NCI-H524 (cell line): ENCODE measurements at regions not wholly inside any gene's neighbourhood (a gene's known extent, or its start where the extent isn't known, plus 50 kb on each side); places are given as distances from the start of the nearest gene placed in this dataset.

Source experiments
- DNase-seq, 2 experiments: peaks; one replicate each; lab custom pipeline; 2025; lab: John Stamatoyannopoulos, UW

DNA sequence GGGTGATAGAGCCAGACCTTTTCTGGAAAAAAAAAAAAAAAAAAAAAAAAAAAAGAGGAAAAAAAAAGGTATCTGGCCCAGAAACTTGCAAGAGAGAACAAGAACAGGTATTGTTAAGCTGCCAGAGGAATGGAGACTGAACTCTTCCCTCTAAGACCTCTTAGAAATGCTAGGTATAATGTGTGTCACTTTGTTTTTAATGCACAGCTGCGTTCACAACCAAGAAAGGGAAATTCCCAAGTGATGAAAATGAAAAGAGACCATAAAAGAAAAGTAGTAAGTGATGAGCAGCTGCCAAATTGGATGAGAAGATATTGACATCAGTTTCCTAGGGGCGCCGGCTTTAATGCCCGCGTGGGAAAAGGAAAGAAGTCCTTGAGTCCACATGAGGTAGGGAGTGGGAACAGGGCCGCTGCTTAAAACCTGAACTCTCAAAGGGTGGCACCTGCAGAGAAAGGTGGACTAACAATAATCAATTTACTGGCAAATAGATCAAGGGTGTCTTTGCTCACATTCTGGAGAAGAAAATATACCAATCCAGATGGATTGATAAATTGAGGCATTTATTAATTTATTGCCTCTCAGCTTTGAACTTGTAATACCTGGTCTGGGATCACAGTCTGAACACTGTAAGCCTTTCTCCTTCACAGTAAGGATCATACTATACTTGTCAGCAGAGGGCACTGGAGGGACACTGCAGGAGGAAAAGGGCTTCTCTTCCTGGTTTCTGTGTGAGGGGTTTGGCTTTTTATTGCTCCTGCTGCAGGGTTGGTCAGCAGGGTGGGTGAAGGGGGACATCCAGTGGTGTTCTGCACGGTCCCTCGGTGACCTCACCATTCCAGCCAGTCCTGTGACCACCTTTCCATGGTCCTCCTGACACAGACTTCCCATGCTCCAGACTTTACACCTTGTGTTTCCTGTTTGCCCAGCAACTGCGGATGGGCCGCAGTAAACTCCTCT lies 131.6 kb downstream of the AQP9 start:
- DNase-seq: peak; percentile 84 to 92

DNA sequence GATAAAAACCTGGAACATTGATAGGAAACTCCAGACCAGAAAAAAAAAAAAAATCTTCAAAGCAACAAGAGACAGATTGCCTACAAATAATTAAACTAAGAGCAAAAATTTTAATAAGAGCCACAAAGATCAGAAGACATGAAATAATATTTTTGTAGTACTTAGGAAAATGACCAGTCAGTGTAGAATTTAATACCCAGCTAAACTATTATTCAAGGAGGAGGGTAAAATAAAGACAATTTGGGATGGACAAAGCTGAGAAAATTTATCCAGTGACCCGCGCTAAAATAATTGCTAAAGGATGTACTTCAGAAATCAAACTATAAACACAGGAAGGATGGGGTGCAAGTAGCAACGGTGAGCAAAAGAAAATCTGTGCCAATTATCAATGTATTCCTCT lies 133.2 kb downstream of the AQP9 start:
- DNase-seq: no peak

DNA sequence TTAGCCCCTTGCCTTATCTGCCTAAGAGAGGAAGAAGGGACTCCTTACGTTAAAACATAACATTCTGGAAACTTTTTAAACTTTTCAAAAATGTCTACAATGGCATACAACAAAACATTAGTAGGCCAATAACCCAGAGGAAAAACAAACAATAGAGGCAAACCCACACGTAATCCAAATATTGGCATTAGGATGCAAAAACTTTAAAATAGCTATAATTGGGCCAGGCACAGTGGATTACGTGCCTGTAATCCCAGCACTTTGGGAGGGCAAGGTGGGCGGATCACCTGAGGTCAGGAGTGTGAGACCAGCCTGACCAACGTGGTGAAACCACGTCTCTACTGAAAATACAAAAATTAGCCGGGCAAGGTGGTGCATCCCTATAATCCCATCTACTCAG lies 134.9 kb downstream of the AQP9 start:
- DNase-seq: no peak

DNA sequence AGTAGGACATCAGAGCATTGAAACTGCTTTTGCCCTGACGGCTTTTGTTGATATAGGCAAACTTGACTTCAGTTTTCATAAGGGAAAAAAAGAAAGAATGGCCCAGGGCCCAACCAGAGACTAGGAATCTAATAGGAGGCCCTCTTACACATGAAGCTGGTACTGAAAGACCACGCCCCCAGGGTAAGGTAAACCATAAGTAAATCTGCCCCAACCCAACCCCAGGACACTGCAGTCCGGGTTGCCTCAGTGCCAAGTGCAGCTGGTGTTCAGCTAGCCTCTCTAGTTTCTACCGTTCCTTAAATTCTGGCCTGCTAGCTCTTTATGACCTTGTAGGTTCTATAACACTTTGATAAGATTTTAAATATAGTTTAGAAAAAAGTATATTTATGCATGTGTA lies 136.7 kb downstream of the AQP9 start:
- DNase-seq: no peak

DNA sequence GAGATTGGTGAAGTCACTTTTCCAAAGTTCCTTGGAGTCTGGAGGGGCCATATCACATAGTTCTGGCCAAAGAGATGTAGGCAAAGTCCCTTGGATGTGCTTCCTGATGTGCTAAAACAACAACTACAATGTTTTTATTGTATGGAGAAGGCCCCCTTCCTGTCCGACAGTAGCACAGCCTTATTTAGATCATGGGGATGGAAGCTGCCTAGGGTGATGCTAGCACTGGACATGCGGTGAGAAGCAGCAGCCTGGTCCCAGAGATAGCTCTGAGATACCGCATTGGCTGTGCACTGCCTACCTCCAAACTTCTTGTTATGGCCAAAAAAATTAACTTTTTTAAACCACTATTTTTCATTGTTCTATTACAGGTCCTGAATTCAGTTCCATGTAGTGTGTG lies 137.6 kb downstream of the AQP9 start:
- DNase-seq: no peak

DNA sequence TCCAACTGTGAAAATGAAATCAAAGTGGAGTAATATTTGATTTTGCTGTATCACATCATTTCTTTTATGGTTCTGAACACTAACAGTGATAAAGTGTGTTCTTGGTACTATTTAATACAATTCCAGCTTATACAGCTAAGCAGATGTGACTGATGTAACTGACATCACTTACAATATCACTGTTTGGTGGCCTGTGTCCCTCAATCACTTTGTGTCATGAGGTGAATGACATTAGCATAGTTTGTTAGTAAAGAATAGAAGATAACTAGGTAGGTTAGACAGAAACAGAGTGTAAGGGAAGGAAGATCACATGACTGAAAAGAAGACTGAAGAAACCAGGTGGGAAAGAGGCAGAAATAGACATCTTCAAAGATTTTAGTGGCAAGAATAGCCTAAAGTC lies 138.7 kb downstream of the AQP9 start:
- DNase-seq: no peak

DNA sequence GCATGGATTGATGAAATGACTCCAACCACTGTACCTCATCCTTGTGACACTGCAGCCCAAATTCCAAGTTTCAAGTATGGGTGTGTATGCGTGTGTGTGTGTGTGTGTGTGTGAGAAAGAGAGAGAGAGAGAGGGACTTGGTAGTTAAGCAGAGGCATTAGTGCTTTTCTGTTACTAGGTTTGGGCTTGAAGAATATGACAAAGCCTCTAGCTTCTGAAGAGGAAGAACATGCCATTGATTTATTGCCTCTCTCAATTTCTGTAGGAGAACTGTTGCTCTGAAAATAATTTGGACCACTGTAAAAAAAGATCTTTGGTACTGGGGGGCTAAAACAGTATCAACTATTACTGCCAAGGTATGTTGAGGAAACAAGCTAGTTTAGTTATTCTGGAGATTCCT lies 139.2 kb downstream of the AQP9 start:
- DNase-seq: no peak

DNA sequence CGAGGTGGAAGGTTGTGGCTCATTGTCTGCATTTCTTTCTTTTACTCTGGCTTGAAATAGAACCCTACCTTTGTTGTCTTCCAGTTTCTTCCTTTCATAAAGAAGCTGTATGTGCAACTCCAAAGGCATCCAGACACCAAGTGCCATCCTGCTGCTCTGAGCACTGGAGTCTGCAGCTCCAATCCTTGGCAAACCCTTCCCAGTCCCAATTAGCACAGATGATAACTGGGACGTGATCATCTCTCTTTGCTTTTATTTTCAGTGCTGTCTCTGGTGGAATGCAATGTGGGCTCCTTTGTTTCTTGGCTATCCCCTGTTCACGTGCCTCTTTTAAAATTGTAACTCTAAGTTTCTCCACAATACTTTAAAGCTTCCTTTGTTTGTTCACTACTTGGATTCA lies 140.9 kb downstream of the AQP9 start:
- no peak for DNase-seq

DNA sequence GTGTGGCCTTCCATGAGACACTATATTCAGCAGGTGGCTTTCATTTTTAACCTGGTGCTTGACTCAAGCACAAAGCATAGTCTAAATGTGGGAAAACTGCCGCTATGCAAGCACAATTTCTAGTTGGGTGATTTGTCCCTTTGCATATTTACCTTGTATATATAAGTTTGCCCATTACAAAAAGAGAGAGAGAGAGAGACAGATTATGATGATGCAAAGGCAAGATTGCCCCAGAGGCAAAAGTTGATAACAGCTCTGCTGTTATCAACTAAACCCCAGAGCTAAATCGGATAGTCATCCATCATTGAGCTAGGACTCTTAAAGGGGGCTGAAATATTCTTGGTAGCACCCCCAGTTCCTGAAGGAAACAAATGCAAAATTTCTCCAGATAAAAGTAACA lies 141.5 kb downstream of the AQP9 start:
- no peak for DNase-seq

DNA sequence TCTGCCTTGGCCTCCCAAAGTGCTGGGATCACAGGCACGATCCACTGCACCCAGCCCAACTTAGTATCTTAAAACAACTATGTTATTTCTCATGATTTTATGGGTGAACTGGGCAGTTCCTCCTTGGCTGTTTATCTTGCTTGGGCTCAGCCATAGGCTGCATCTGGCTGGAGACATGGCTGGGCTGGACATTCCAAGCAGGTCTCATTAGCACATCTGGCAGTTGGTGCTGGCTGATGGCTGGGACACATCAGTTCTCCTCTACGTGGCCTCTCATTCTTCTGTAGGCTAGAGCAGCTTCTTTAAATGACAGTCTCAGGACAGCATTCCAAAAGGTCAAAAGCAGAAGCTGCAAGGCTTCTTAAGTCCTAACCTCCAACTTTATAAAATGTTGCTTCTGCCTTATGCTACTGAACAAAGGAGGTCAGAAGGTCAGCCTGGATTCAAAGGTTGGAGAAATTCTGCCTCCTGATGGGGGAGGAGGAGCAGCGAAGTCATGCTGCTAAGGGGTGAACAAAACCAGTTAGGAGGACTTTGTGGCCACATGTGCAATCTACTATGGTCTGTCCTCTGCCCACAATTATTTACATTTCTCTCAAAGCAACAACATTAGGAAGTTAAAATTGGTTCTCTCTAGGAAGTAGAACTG lies 144.0 kb downstream of the AQP9 start:
- no peak for DNase-seq

DNA sequence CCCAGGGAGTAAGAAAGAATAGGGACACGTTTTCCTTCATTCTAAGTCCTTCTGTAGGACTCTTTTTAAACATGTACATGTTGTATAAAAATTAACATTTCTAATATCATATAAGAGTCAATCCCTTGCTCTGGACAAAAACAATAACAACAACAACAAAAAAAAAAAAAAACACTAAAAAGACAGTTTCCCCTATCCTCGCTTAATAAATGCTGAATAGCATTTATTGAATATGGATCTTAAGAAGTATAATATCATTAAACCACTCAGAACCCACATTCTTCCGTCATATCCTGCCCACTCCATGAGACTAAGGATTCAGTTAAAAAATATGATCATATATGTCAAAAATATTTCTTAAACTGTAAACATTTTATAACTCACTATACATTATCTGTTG lies 145.1 kb downstream of the AQP9 start:
- no peak for DNase-seq

DNA sequence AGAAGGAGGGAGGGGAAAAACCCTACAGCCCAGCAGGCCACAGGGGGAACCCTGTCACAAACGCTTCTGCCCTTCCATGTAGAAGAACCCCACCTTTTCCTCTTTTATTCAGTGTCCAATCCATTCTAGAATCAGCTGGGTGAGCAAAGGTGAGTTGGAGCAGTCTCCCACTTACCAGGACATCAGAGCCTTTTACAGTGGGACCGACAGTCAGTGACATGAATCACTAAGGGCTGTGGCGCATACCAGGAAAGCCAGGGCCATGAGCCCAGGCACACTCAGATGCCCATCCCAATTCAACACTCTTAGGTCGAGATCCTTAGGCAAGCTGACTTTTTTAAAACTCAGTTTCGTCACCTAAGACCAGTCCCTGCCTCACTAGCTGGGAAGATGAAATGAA lies 146.1 kb downstream of the AQP9 start:
- DNase-seq: no peak

DNA sequence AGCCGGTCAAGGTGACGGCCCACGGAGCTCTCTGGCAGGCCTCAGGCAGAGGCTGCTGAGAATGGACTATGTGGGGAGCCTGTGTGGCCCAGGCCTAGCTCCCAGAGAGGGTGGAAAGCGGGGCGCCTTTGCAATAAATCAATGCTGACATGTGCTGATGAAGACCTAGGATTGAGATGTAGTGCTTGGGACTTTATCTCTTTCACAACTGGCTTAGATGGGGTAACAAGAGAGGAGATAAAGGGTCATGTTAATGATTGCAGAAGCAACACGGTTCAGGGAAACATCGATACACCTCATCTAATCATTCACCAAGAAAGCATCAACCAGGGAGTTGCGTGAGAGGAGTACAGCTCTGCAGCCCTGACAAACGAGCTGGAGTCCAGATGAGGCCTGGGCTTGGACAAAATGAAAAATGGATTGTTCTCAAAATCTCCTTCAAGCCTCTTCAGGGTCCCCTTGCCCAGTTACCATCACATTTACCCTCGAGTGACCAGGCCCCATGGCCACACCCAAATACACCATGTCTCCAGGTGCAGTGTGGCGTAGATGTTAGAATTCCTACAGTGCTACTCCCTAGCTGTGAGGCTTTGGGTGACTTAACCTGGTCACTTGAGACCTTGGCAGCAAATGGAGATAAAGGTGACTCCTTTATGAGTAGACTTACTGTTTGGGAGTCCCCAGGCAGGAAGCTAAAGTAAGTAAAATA lies 146.4 kb upstream of the LIPC start:
- DNase-seq: no peak

DNA sequence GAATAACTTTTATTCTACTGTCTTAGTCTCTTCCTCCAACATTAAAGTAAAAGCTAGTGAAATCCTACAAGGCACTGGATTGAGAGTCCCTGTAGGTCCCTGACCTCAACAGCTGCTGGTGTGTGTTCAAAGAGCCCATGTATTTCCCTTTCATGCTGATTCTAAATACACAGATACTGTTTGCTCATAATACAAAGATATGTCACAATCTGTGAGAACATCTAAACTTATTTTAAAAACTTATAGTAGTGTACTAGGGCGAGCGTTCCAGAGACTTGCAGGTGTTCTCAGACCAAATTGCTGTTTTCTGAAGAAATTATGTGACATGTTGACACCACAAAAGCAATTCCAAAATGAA lies 145.9 kb upstream of the LIPC start:
- DNase-seq: no peak

DNA sequence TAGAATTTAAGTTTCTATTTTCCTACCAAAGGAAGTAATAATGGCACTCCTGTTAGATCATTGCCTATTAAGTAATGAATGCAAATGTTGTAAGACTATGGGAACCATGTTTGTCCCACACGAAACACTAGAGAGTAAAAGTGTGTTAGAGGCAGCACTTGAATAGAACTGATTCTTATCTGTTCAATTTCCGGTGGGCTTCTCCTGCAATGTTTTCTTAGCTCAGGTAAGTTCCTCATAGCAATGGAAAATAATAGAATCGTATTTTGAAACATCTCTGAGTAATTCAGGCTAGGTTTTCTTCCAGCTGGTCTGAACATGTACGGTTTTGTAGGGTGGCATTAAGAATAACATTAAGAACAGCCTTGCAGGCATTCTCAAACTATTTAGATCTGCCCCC lies 145.3 kb upstream of the LIPC start:
- no peak for DNase-seq

DNA sequence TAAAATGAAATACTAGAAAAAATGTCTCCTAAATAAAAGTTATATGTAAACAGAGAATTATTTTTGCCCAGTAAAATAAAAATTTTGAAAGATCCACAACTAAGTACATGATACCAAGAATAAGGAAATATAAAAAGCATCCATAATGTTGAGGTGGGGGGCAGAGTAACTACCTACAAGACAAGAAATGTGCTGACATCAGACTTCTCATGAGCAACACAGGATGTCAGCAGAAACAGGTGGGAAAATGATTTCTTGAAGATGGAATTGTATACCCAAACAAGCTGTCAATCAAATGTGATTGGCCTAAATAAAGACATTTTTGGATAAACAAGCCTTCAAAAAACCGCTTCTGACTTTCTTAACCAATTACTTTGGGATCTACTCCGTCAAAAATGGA lies 143.9 kb upstream of the LIPC start:
- no peak for DNase-seq

DNA sequence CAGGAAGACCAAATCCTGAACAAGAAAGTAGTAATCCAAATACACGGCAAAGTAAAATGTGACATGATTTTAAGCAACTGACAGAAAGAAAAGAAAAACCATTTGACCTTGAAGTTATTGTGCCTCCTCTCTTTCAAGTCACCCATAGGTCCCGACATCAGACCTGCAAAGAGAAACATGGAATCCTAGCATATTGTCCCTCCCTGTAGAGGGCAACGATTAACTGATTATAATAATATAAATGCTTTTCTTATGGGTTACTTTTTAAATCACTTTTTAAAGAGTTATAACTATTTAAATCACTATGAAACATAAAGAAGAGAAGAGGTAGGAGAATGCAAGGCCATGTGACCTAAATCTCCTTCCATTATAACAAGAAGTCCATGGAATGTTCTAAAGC lies 143.2 kb upstream of the LIPC start:
- DNase-seq: no peak

DNA sequence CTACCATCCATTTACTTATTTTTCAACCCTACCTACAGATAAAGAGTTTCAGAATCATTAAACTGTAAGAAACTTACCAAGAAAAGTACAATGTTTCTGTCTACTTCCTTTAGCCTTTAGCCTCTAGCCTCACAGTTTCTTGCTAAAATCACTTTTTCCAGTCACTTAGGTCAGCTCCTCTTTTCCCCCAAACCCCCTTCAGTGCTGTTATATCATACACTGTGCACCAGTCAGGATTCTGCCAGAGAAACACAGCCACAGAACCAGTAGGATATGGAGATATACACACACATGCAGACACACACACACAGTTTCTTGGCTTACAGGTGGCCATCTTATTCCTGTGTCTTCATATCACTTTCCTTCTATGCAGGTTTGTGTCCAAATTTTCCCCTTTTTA lies 139.9 kb upstream of the LIPC start:
- no peak for DNase-seq

DNA sequence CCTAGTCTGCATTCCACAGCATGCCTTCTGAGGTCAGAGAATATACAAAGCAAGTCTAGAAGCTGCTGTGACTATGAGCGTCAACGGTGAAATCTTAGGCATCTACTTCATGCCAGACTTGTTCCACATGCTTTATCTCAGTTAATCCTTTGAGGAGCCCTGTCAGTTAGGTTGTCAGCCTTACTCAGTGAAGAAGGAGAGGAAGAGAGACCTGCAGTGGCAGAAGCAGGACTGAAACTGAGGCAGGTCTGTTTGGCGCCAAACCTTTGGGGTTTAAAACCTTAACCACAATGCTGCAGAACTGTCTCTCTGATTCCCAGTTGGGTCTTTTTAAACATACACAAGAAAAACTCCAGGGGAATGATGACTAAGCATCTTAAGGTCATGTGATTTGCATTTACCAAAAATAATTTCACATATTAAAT lies 139.0 kb upstream of the LIPC start:
- DNase-seq: no peak

DNA sequence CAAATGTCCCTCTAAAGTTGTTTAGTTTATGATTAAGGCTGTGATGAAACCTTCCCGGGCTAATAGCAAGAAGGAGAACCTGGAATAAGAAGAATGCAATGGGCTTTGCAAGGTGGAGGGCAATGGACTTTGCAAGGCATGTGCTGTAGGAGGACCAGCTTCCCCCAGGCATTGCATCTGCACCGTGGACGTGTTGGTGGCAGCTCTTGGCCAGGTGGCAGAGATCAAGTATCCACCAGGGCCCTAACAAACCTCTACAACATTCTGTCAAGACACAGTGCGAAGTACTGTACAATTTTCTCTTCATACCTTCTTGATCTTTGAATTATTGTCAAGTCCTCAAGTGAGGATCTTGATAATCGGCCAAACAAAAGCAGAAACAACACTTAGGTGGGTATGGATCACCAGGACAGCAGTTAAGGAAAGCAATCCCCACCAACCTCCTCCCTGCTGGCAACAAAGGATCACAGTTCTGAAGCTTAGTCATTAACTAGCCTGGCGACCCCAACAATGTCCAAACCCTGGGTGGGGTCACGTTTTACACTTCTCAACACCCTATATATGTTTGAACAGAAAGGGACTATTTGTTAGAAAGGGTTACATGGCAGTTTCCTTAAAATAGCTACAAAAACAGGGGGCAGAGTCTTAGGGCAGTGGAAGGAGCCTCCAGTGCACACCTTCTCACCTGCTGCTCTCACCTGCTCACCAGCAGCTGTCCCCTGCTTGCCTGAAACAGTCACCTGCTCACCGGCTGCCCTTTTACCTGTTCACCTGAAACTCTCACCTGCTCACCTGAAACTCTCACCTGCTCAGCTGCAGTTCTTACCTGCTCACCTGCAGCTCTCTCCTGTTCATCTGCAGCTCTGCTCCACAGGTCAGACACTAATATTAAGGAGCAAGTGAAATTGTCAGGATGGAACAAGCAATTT lies 137.9 kb upstream of the LIPC start:
- no peak for DNase-seq

DNA sequence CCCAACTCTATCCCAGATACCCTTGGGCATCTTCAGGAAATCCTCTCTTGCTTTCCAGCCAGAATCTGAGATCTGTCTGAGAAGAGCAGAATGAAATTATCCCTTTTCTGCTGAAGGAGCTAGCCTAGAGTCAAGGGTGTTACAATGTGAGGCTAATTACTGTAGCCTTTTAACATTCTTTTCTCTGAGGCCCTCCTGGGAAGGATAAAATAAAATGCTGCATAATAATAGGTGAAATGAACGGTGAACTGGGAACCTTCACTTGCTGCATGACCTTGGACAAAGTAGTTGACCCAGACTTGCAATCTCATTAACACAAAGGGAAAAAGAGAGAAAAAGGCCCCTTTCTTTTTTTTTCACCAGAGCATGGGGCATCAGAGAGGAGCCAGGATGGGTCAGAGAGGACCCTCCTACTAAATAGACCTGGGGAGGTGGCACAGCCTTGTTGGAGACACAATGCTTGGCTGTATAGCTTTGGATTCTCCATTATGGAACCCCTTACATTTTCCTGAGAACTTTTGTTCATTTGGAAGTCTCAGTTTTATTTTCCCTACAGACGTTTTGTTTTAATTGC lies 137.0 kb upstream of the LIPC start:
- no peak for DNase-seq
